Activated CD4-positive, alpha-beta T cell treated with anti-CD3 and anti-CD28 coated beads, Interleukin-2, Interleukin-6, amounts not matched to agents 100 ng/mL and 50 ng/mL, durations not matched to agents 16 hours and 8 hours (primary cell): ENCODE measurements at regions not wholly inside any gene's neighbourhood (a gene's known extent, or its start where the extent isn't known, plus 50 kb on each side); places are given as distances from the start of the nearest gene placed in this dataset.

Experiments used
- DNase-seq: peaks from one replicate; pipeline ENCODE4 v3.0.0-alpha.2; 2020

DNA sequence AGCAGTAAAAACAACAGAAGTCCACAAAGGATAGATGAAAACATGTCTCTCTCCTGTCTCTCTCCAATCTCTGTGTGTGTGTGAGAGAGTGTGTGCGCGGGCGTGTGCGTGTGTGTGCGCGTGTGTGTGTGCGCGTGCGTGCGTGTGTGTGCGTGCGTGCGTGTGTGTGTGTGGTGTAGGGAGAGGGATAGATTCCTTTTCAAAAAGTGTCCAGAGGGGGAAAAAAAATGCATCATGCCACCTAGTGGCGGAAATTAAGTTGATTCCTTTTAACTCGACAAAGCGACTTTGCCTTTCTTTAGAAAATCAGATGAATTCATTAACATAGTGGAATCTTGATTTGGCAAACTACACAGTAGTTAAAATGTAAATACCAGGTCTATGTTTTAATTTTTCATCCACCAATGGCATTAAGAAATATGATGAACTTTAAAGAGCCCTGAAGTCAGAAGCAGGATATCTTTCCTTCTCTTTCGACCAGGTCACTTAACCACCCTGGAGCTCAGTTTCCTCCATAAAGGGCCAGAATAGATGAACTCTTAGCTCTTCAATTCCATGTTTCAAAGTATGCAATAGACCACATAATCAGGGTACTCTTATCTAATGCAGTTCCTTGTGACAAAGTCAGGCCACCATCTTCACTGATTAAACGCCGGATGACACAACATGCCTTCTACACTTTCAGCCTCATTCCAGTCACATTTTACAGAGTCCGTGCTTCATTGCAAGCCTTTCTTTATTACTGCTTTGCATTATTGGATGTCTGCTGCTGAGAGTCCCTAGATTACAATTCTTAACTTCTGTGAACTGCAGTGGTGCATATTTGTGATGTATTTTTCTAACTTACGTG, 162.8 kb downstream of the FBXO8 start:
- peak; percentile 47 for DNase-seq

- no peak for DNase-seq
Measured at GRCh38 chr4:174119830-174120229, 163.6 kb downstream of the FBXO8 start.

DNA sequence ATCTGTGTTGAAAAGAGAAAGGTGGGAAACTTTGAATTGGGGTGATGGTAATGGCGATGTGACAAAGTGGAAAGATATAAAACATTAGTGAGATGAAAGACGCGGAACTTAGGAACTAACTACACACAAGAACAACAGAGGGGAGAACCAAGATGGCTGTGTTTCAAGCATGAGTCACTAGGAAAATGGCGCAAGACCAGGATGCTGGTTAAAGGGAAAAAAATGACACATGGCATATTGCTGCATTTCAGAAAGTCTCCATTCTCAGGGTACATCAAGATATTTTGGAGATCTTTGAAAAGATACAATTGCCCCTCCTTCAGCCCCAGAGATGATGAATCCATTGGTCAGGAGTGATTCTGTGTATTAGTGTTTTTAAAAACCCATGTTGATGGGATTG, 164.4 kb downstream of the FBXO8 start:
- DNase-seq: no peak

- DNase-seq: no peak
Measured at GRCh38 chr4:174118171-174118570, 165.3 kb downstream of the FBXO8 start.

- no peak for DNase-seq
Measured at GRCh38 chr4:174117445-174117844, 166.0 kb downstream of the FBXO8 start.

GRCh38 chr4:174116021-174116420, 167.4 kb downstream of the FBXO8 start:
- no peak for DNase-seq

- DNase-seq: no peak
Measured at GRCh38 chr4:174111422-174111821, 172.0 kb downstream of the FBXO8 start.

DNA sequence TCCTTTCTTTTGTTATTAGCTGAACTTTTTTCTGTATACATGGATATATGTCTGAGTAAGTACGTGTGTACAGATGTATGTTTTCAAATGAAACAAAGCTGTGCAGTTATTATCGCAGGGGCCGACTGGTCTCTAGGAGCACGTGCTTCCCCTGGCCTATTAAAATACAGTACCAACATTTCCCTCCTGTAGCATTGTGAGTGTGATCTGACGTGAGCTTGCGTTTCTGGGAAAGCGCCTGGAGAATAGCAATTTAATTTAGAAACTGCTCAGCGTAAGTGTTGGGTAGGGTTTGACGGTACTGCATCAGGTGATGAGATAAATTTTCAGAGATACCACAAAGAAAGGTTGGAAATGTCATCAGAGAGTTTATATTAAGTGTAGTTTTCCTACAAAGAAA, 173.3 kb downstream of the FBXO8 start:
- no peak for DNase-seq

DNA sequence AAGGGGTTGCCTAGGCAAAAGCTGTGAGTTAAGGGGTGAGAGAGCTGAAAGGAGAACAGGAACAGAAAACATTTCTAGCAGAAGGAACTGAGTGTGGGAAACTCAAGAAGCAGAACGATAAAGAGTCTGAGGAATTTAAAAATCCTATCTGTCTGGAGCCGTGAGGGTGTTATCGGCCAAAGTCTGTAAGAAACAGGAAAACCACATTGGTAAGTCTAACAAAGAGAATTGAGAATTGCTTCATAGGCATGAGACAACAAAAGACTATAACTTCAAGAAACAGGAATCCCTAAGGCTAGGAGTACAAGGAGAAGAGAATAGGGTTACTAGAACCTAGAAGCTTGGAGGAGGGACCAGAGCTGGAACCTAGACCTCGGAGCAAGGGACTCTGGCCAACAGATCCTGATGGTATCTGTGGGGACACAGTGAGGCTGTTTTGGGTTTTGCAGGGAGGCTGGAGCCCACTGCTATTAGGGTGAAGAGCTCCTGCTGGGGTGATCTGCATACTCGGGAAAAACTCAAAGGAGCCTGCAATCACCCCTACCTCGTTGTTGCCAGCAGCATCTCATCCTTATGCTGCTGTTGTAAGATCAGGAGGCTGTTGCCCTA, 175.6 kb downstream of the FBXO8 start:
- no peak for DNase-seq

- no peak for DNase-seq
Measured at GRCh38 chr4:174105202-174105601, 178.3 kb downstream of the FBXO8 start.

- no peak for DNase-seq
Measured at GRCh38 chr4:174100910-174101309, 182.6 kb downstream of the FBXO8 start.

DNA sequence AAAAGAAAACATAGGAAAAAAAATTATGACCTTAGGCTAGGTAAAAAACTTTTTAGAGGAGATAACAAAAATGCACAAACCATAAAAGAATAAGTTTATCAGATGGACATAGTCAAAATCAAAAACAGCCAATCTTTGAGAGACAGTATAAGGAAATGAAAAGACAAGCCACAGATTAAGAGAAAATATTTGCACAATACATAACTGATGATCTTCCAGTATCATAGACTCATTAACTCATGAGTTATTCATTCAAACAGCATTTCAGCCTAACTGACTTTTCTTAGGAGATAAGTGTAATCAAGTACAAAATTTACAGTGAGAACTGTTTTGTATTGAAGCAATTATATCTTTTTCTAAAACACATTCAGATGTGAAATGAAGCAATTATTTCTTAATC, 183.8 kb downstream of the FBXO8 start:
- no peak for DNase-seq

DNA sequence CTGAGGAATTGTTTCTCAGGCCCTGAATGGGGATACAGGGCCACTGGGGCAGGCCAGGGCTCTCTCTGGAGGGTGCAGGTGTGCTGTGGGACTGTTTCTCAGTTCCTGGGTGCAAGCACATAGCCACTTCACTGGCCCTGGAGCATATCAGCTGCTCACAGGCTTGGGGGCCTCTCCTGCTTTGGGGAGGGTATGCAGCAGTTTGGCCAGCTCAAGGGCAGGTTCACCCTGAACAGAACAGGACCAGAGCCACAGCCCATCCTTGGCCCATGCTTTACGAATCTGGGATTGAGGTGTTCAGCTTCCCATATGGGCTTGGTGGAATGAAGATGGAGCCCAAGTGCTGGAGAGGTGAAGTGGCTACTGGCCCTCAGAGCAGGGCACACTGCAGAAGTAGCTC, 186.5 kb downstream of the FBXO8 start:
- no peak for DNase-seq

GRCh38 chr4:174096456-174096855, 187.0 kb downstream of the FBXO8 start:
- DNase-seq: no peak

DNA sequence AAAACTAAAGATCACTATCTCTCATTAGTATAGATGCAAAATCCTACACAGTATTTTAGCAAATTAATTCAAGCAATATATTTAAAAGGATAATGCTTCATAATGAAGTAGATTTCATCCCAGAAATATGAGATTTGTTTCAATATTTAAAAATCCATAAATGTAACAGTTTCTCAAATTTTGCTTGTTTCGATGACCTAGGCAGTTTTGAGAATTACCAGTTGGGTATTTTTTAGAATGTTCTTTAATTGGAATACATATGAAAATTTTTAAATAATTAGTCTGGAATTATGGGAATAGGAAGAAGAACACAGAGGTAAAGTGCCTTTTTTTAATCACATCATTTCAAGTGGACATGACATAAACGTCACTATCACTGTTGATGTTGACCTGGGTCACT, 192.3 kb downstream of the FBXO8 start:
- no peak for DNase-seq

DNA sequence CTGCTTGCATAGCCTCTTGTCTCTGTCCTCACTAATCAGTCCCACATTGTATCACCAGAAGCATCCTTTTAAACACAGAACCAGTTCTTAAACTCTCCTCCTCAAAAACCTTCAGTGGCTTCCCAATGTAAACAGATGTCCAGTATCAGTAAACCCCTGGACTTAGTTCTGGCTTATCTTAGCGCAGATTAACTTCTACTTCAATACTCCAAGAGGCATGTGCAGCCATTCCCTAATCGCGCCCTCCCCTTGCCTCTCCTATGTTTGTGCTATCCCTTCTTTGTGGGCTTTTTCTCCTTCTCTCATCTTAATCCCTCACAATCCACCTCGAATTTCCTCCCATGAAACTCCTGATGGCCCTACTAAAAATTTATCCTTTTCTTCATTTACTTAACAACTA, 193.8 kb downstream of the FBXO8 start:
- no peak for DNase-seq

DNA sequence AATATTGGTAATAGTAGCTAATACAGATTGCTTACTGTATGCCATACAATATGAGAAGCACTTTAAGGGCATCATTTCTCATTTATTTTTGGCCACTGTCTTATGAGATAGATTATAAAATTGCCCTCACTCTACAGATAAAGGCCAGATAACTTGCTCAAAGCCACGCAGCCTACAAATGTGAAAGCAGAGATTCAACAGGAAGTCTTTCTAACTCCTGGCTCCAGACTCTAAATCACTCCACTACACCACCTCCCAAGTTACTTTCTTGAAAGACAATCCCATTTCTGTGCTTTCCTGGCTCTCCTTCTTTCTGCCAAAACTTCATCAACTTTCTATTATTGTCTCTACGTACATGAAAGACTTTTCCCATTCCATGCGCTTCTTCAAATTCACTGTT, 194.7 kb downstream of the FBXO8 start:
- DNase-seq: no peak

GRCh38 chr4:174086829-174087799, 196.4 kb downstream of the FBXO8 start:
- no peak for DNase-seq

DNA sequence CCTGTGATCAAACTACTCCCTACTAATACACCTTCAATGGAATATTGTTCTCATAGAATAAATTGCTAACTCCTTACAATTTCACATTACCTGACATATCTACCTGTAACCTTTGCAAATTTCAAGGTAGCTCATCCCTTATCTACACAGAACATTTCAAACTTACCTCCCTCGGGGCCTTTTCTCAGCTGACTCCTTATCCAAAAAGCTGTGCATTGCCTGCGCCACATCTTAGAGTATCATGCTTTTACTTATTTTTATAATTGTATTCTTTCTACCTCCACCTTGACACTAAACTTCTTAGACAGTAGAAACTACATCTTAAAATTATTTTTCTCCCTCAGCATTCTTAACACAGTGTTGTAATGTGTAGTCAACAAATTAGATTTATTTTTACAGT, 198.5 kb downstream of the FBXO8 start:
- no peak for DNase-seq

DNA sequence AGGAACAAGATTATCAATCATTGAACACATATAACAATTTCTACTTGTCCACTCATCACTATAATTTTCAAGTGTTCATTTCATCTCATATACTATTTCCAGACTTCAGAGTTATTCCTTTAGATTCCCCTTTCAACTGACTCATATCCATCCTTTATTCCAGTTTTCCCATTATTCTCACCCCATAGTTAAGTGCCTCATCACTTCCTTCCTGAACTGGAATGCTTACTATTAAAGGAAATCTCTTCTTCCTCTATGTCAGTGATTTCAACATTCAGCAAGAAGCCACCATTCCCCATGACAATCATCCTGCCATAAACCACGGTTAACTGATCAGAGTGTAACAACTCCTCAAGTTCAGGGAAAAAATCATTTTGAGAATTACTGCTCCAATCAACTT, 198.9 kb downstream of the FBXO8 start:
- DNase-seq: no peak

DNA sequence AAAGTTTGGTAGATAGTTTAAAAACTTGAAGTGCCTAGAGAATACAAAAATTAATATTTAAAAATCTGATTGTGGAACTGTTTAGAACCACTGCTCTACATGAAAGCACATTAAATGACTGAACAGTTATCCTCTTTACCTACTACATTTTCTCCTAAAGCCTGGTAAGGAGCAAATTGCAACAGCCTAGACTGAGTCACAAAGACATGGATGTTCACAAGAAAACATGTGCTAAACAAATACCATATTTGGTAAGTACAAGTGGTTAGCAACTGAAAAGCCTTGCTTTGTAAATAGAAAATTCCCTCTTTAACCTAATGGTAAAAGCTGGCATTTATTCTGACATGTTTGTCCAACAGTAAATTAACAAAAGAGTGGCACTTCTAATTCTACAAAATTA, 203.1 kb downstream of the FBXO8 start:
- DNase-seq: no peak

DNA sequence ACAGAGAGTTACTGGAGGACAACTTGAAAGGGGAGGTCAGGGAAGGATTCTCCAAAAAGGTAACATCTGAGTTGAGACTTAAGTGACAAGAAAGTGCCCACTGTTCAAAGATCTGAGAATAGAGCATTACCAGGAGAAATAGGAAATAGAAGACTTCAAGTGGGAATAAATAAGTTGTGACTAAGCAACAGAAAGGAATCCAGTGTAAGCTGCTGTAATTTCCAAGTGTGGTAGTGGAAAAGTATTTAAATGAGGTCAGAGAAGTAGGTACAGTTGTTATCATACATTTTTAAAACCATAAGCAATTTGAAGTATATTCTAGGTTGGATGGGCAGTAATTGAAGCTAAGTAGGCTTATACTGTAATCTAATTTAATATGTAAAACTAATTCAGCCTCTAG, 211.9 kb downstream of the FBXO8 start:
- DNase-seq: no peak

DNA sequence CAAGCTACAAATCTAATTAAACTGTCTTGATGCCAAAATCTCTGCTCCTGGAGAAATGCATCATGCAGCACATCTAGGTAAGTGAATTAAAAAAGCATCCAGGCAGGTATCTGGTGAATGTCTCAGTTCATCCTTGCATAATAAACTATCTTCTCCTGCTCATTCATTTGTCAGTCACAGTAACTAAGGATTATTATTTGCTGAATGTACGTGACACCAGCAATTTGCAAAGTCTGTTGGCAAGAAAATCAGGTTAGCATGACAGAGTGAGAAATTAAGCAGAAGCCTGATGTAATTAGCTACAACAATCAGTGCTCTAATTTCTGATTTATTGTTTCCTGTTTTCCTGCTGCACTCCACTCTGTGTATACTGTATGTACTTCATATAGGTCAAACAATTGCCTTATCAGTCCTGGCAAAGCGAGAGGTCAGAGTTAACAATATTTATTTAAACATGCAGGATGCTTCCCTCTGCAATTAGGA, 213.6 kb downstream of the FBXO8 start:
- DNase-seq: no peak
